ENCODE measurements at regions not wholly inside any gene's neighbourhood (a gene's known extent, or its start where the extent isn't known, plus 50 kb on each side); places are given as distances from the start of the nearest gene placed in this dataset.

DNA sequence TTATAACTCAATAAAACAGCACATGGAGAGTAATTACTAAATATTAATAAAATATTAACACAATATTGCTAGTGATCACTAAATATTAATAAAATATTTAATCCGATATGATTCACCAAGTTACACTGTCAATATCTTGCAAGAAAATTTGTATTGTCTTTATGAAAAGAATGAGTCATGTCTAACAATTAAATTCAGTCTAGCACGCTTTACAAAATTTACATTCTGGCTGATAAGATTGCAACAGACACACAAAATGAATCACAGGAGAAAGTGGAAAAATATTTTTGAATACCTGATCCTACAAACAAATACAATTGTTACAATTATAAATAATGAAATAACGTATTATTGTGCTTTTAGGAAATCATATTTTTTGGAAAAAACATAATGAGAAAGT, 567.2 kb downstream of the EFNA5 start:
- H3K27me3 Mint-ChIP-seq (ENCODE audit: low read depth, poor library complexity): no peaks in the 10 kb centered on the region
- H3K27ac Mint-ChIP-seq: no peak overlapping the region
- H3K36me3 Mint-ChIP-seq (ENCODE audit: low read depth): no peaks in the 10 kb centered on the region
- no peak overlapping the region for H3K4me3 Mint-ChIP-seq
- TF ChIP-seq, protein P1, sequence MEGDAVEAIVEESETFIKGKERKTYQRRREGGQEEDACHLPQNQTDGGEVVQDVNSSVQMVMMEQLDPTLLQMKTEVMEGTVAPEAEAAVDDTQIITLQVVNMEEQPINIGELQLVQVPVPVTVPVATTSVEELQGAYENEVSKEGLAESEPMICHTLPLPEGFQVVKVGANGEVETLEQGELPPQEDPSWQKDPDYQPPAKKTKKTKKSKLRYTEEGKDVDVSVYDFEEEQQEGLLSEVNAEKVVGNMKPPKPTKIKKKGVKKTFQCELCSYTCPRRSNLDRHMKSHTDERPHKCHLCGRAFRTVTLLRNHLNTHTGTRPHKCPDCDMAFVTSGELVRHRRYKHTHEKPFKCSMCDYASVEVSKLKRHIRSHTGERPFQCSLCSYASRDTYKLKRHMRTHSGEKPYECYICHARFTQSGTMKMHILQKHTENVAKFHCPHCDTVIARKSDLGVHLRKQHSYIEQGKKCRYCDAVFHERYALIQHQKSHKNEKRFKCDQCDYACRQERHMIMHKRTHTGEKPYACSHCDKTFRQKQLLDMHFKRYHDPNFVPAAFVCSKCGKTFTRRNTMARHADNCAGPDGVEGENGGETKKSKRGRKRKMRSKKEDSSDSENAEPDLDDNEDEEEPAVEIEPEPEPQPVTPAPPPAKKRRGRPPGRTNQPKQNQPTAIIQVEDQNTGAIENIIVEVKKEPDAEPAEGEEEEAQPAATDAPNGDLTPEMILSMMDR (IDR thresholded peaks at IDR 0.05): no peak
- DNase-seq: no peak
- peaks cover 10% of the 10 kb centered on the region for H3K4me1 Mint-ChIP-seq
- H3K9me3 Mint-ChIP-seq: peaks cover 9% of the 10 kb centered on the region

DNA sequence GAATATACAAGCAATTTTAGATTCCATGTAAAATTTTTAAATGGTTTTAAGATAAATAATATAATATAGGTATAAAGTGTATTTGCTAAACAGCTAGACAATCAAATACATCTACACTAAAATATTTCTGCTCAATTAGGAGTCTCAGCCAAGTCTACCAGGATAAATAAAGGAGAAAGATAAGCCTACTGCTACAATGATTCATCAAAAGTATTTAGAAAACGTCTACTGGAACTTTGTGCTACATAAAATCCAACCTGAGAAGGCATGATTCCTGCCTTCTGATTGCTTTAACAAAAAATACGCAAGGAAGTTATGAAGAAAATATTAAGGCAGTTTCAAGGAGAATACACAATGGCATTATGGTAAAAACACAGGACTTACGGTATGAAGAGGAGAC, 570.6 kb downstream of the EFNA5 start:
- DNase-seq: no peak
- no peaks in the 10 kb centered on the region for H3K27me3 Mint-ChIP-seq (ENCODE audit: low read depth, poor library complexity)
- peaks cover 9% of the 10 kb centered on the region for H3K9me3 Mint-ChIP-seq
- H3K27ac Mint-ChIP-seq: no peak overlapping the region
- peaks cover 10% of the 10 kb centered on the region for H3K4me1 Mint-ChIP-seq
- TF ChIP-seq, protein P1 (IDR thresholded peaks at IDR 0.05): no peak
- no peak overlapping the region for H3K4me3 Mint-ChIP-seq
- no peaks in the 10 kb centered on the region for H3K36me3 Mint-ChIP-seq (ENCODE audit: low read depth)

DNA sequence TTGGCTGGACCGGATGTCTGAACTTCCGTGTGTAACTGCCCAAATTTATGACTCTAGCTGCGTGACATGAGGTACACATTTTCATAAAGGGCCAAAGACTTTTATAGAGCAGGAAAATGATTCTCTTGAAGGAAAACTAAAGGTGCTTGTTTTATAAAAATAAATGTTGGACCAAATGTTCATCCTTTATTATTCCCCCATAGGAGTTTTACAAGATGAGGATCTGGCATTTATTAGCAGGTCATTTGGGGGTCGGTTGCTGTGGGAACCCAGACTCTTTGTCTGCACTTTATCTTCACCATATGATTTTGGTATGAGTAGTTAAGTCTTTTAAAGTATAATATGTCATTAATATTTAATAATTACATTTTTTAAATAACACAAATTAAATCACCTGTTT, 571.2 kb downstream of the EFNA5 start:
- TF ChIP-seq, protein P1 (IDR thresholded peaks at IDR 0.05): no peak
- Mint-ChIP-seq H3K27ac (no peak overlapping the region), H3K4me1 (peaks cover 4% of the 10 kb centered on the region), H3K4me3 (no peak overlapping the region), H3K9me3 (peaks cover 14% of the 10 kb centered on the region), H3K27me3 (ENCODE audit: low read depth, poor library complexity) (no peaks in the 10 kb centered on the region), H3K36me3 (ENCODE audit: low read depth) (no peaks in the 10 kb centered on the region)
- no peak for DNase-seq

DNA sequence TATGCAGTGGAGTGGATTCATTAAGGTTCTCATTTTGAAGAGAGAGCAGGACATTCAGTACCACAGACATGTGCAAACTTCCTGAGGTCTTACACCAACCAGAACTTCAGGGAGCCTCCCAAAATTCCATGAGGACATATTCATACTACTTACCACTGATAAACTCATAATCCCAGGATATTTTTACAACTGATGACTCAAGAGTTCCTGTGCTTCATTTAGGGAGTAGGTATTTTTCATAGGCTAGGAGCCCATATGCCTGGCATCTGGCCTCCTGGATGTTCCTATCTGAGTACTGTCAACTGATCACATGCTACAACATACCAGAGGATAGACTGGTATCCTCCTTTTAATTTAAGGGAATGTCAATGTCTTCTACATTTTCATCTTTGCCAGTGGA, 578.0 kb downstream of the EFNA5 start:
- H3K9me3 Mint-ChIP-seq: peaks cover 22% of the 10 kb centered on the region
- H3K27ac Mint-ChIP-seq: no peak overlapping the region
- DNase-seq: no peak
- no peaks in the 10 kb centered on the region for H3K27me3 Mint-ChIP-seq (ENCODE audit: low read depth, poor library complexity)
- no peaks in the 10 kb centered on the region for H3K36me3 Mint-ChIP-seq (ENCODE audit: low read depth)
- no peak overlapping the region for H3K4me3 Mint-ChIP-seq
- TF ChIP-seq, protein P1 (IDR thresholded peaks at IDR 0.05): no peak
- H3K4me1 Mint-ChIP-seq: no peaks in the 10 kb centered on the region

DNA sequence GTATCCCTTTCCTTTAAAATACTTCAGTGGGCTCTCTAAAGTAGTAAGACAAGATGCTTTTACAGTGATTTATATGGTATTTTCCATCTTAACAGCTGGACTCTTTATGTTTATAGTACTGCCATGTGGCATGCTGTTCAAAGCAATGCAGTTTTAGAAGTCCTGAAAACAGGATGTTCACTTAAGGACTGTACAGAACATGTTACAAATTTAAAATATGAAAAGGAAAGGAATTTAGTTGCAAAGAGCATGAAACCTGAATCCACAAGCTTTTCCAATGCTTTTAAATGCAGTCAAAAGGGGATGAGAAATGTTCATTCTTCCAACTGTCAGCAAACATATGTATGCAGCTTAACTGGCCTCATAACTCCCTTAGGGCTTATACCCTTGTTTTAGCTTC, 580.2 kb downstream of the EFNA5 start:
- H3K27ac Mint-ChIP-seq: no peak overlapping the region
- H3K9me3 Mint-ChIP-seq: peaks cover 22% of the 10 kb centered on the region
- TF ChIP-seq, protein P1 (IDR thresholded peaks at IDR 0.05): no peak
- H3K27me3 Mint-ChIP-seq (ENCODE audit: low read depth, poor library complexity): no peaks in the 10 kb centered on the region
- no peak overlapping the region for H3K4me3 Mint-ChIP-seq
- H3K36me3 Mint-ChIP-seq (ENCODE audit: low read depth): no peaks in the 10 kb centered on the region
- H3K4me1 Mint-ChIP-seq: no peaks in the 10 kb centered on the region
- no peak for DNase-seq

DNA sequence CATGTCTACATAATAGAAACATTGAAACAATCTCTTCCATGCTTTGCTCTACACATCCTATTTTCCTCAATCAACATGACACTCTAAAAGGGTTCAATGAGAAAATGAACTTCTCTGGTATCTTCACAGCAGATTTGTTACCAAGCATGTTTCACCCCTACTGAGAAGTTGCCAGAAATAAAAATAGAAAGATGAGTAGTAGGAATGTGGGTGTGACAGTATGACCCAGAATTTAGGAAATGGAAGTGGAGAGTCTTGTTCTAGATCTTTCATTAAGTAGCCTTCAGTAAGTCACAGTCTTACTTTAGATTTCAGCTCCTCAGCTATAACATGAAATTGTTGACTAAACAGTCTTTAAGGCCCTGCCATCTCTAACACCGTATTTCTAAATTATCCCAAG, 581.8 kb downstream of the EFNA5 start:
- H3K4me3 Mint-ChIP-seq: no peak overlapping the region

More for the DNA sequence above, 581.8 kb downstream of the EFNA5 start:
- TF ChIP-seq, protein P1 (IDR thresholded peaks at IDR 0.05): no peak
- Mint-ChIP-seq H3K4me1 (no peaks in the 10 kb centered on the region), H3K9me3 (peaks cover 11% of the 10 kb centered on the region), H3K27me3 (ENCODE audit: low read depth, poor library complexity) (no peaks in the 10 kb centered on the region), H3K36me3 (ENCODE audit: low read depth) (no peaks in the 10 kb centered on the region), H3K27ac (no peak overlapping the region)
- DNase-seq: no peak

Measured in nephron progenitor cell (in vitro differentiated cells).